ENCODE measurements at regions not wholly inside any gene's neighbourhood (a gene's known extent, or its start where the extent isn't known, plus 50 kb on each side); places are given as distances from the start of the nearest gene placed in this dataset.
"Not testable (repeated sequence)": the region's sequence is repeated elsewhere in the genome, so short reads cannot be mapped to it uniquely, and the experiment has no call there.

DNA sequence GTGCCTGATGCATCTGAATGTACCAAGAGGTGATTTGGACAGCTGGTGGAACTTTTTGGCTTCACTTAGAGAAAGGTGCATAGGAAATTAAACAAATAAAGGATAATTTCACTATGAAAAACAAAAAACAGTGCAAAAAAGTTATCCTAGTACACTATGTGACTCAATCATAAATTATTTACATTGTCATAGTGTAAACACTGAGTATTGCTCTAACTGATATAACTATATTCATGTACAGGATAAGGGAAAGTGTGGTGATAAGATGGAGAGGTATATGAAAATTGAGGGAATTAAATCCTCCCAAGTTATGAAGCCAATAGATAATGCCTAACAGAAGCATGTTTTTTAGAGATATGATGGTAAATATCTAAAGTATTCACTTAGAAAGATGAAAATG lies 50.2 kb upstream of the CPNE4 start:
- no peak for DNase-seq

DNA sequence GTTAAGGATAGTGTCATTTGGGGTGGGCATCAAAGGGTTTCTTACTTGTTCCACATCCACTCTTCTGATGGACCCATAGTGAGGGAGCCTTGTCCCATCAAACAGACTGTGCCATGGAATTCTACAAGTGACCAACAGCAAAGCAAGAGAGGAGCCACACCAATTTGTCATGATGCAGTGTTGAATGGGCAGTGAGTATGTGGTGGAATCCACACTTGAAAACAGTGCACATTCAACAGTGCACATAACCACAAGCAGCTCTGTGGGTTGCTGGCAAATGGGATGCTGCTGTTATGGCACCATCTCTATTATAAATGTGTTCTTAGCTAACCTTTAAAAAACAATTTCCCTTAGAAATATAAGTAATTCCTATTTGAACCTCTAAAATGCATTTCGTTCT lies 52.5 kb upstream of the CPNE4 start:
- no peak for DNase-seq

DNA sequence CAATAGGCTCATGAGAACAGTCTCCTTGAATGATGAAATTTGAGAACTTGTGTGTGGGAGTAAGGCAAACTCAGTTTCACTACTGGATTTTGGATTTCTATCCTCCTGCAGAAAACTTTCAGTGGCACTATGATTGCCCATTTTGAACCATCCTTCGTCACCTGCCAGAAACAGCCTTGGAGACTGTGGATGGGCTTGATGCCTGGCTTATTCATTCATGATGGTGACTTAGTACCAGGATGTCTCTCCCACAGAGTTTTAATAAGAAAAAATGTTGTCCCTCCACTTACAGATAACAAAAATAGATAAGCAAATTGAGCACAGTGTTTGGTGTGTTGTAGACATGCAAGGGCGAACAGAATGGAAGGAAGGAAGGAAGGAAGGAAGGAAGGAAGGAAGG lies 53.5 kb upstream of the CPNE4 start:
- no peak for DNase-seq

DNA sequence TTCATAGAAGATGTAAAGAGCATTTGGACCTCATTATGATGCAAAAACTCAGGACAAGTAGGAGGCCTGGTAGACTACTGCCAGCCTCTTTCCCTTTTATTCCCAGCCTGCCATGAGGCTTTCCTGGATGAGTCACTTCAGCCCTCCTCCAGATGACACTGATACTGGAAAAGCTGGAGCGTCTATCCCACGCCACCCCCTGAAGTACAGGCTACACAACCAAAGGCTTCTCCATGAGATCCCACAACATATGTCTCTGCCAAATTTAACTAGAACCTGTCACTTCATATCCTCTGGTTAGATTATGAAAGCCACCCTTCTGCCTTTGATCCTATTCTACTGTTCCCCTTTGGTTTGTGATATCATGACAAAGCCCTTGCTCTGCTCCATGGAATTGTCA lies 56.1 kb upstream of the CPNE4 start:
- DNase-seq: no peak

DNA sequence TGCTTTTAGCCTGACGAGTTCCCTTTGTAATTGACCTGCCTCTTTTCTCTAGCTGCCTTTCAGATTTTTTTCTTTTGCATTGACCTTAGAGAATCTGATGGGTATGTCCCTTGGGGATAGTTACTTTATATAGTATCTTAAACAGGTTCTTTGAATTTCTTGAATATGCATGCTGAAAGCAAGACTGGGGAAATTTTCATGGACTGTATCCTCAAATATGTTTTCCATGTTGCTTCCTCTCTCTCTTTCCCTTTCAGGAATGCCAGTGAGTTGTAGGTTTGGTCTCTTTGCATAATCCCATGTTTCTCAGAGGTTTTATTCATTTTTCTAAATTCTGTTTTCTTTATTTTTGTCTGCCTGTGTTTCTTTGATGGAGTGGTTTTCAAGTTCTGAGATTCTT lies 81.8 kb upstream of the CPNE4 start:
- no peak for DNase-seq

DNA sequence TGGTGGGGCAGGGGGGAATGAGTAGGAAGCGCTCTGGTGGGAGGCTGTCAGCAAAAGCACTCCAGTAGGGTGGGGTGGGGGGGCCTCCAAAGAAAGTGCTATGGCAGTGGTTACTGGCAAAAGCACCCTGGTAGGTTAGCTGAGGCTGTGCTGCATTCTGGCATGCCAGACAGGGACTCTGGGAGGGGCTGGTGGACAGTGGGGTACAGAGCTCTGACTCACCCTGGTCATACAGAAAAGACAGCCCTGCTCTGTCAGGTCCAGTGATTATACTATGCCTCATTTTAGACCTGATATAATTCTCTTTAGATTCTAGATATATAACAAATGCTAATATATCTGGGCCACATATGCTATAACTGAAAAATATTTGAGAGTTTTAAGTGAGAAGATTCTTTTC lies 82.8 kb upstream of the CPNE4 start:
- DNase-seq: no peak

DNA sequence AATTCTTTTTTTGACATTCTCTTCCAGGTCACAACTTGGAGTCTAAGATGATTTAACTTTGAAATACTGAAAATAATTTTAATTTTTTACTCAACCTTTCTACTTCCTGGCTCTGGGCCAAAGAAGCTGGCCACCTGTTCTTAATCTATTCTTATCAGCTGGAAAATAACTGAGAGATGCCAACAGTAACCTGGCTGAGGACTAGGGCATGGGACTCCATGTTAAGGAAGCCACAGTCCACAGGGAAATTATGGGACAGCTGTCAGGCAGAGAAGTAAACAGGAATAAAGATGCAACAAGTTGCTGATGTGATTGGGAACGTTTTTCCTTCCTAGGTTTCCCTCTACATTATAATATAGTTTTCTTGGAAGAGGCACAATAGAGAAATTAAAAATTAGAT lies 84.7 kb upstream of the CPNE4 start:
- no peak for DNase-seq

DNA sequence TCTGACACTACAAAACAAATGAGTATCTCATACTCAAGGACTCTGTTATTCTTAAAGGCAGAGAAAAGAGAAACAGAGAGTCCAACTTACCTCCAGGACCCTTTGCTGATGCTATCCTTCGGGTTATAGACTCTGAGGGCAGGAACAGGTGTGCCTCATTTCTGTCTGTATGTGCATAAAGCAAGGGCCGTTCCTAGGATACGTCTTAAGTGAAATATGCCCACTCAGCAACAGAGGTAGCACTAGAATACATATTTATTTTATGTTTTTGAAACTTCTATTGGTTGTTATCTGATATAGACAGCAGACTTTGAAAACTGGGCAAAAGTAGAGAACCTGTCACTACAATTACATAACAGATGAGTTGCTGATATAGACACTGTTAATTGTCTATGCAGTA lies 89.3 kb upstream of the CPNE4 start:
- no peak for DNase-seq

DNA sequence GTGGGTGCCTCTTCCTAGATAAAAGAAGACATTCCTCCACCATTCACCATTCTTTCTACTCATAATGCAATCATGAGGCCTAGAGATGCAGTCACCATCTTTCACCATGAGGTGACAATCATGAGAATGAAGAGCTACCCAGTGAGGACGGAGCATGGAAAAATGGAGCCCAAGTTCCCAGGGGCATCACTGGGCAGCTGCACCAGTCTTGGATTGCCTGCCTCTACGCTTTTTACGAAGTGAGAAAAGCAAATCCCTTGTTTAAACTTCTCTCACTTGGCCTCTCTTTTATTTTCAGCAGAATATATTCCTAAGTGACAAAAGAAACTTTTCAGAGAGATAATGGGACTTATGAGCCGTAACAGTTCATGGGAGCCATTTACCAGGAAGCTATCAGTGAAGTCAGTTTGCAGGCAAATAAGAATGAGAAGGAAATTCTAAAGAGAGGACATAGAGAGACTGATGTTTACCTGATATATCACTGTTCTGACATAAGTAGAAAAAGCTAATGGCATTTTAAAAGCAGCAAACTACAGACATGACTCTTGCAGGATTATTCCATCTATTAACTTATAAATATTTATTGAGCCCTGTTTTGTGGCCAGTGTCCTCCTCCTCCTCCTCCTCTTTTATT lies 90.0 kb upstream of the CPNE4 start:
- no peak for DNase-seq

DNA sequence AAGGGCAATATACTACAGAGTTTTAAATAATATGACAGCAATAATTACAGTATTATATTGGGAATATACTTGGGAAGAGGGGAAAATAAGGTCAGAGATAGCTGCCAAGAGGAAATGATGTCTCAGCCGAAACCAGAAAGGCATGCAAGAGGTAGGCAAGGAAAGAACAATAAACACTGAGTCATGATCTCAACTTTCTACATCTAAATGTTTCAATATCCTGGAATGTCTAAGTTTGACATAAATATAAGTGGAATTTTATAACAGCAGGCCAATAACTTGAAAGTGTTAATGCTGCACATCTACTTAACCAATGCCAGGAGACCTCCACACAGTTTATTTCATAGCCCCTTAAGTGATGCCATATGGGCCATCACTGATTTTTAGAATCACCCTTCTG lies 99.8 kb upstream of the CPNE4 start:
- DNase-seq: peak; percentile 92

DNA sequence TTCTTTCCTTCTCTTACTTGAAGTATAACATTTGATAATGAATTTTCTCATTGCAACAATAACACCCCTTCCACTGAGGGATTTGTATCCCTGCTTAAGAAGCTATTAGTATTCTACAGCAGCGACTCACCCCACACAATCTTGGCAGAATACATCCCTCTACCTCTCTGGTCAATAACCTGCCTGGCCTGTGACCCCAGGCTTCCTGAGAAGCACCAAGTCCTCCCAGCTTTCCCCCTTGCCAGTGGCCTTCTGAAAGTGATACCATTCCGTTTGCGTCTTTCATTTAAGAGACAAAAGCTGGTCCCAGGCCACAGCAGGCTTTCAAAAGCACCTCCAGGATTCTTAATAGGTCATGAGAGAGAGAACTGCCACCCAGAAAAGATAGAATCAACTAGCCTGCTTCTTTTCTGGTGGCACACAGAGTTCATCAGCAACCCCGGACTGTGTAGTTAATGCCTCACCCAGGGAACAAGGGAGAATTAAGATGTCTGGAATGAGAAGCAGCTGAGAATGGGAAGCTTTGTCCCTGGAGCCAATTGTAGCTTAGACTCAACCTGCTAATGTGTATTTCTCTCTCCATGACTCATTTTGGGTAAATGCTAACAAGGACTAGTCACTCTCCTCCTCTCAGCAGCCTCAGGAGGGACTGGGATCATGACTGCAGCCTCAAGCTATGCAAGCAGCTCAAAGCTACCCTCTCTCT lies 101.0 kb upstream of the CPNE4 start:
- peak; percentile 98 for DNase-seq

DNA sequence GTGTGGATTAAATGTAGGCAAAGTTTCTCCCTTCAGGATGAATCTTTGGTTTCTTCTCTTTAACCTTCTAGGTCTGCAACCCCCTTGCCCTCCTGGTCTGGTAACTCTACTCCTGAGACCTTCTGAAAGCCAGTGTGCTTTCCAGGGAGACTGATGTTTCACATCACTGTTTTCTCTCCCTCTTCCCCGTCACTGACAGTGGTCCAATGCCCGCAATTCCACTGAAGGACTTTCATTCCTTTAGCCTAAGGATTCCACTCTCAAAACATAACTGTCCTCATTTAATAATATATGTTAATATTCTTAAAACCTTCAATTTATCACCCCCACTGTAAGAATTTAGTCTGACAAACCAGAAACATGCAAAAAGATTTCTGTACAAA lies 101.5 kb upstream of the CPNE4 start:
- DNase-seq: no peak

DNA sequence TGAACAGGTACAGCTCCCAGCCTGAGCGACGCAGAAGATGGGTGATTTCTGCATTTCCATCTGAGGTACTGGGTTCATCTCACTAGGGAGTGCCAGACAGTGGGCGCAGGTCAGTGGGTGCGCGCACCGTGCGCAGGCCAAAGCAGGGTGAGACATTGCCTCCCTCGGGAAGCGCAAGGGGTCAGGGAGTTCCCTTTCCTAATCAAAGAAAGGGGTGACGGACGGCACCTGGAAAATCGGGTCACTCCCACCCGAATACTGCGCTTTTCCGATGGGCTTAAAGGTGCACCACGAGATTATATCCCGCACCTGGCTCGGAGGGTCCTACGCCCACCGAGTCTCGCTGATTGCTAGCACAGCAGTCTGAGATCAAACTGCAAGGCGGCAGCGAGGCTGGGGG lies 102.1 kb upstream of the CPNE4 start:
- not testable (repeated sequence) for DNase-seq

DNA sequence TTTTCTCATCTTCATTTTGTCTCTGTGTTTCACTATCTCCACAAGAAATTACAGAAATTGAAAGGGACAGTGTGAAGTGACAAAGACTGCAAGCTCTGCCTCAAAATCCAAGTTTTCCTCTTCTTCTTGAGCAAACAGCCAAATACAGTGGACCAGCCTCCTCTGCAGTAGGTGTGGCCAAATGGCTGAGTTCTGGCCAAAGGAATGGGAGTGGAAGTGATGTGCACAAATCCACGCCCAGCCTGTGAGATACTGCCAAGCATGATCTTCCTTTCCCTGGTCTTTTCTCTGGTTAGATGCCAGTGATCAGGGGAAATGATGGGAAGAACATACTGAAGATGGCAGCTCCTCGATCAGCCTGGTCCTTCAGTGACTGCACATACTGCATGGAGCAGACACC lies 111.0 kb upstream of the CPNE4 start:
- DNase-seq: no peak

DNA sequence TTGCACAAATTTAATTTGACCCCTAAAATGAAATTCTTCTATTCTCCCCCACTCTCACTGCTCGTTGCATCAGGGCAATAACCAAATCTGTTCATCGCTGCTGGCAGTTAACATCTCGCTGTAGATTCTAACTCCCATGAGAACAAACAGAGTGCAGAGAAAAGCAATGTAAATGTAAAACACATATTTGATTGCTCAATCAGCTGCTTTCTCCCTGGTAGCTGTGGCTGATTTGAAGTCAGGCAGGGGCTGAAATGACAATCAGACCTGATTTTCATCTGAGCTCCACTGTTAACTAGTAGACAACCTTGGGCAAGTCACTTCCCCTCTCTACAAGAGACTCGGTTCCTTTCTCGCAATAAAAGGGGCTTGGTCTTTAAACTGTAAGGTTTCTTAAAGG lies 119.8 kb upstream of the CPNE4 start:
- no peak for DNase-seq

DNA sequence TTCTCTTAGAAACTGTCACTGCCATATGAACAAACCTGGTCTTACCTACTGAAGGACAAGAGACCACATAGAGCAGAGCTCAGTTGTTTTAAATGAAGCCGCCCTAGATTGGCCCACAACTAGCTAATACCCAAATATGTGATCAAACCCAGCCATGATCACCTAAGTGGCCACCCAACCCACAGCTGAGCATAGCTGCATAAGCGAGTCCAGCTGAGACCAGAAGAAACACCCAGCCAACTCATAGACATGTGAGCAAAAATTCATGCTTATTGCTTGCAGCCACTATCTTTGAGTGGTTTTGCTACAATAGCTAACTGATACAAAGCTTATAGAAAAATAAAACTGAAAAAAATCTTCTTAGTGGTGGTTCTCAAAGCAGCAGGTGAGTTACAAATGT lies 124.3 kb upstream of the CPNE4 start:
- no peak for DNase-seq

DNA sequence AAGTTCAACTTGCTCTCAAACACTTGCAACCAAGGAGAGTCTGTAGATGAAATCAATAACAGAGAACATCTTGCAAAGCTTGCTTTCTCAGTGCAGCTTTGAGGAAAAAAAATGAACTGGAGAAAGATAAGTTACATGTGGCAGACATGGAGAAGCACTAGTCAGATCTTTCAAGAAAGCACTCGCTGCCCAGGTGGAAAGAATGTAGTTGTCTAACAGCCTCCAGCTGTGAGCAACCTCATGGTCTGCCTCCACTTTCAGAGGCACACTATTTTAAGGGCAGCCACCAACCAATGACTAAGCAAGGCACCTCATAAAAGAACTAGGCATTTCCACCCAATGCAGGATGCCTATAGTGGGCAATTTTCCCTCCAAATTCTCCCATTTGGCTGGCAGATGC lies 125.4 kb upstream of the CPNE4 start:
- DNase-seq: no peak

DNA sequence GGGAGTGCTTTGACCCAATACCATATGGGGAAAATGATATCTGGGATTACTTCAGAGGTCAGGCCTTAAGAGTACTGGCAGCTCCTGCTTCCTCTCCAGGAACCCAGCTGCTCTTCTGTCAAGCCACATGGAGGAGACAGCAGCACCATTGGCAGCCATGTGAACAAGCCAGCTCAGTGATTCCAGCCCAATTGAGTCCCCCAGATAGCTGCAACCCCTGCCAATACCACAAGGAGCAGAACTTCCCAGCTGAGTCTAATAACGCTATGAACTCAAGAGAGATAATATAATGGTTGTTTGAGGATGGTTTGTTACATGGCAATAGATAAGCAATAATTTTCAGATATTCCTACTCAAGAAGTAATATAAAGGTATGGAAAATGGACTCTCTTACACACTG lies 126.8 kb upstream of the CPNE4 start:
- no peak for DNase-seq

DNA sequence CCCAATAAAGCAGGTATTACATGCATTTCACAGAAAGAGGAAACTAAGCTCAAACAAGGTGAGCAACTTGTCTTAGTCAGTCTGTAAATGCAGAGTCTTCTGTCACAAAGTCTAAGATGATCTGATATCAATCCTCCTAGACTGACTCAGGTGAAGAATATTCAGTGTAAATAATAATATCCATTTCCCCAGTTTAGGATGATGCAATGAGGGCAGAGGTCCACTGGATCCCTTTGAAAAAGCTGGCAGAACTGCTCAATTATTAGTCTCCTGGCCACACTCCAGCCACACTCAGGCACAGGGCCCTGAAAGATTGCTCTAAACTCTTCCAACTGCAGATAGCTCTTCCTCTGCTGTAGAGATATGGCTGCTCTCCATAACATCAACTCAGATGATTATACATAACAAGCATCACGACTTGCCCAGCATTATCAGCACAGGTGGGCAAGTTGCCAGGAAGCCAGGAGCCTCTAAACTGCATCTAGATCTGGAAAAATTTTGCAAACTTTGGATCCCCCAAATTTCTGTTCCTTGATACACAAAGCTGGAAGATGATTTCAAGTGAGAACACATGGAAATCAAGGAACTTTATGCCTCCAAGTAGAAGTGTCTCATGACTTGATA lies 129.8 kb upstream of the CPNE4 start:
- no peak for DNase-seq

DNA sequence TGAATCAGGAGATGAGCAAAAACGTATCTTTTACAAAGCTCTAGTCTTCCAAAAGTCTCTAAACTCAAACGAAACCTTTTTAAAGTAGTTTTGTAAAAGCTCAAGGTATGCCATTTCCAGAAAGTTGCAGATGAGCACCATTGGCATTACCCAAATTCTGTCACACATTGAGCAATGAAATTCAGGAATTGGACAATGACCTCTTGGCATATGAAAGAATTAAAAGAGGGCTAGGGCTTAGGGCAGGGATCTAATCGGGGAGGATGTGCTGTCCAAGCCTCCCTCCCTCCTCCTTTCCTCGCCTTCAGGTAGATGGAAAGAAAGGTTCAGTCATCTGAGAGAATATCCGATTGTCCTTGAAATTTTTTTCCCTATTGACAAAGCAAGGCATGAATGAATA lies 133.1 kb upstream of the CPNE4 start:
- DNase-seq: no peak

DNA sequence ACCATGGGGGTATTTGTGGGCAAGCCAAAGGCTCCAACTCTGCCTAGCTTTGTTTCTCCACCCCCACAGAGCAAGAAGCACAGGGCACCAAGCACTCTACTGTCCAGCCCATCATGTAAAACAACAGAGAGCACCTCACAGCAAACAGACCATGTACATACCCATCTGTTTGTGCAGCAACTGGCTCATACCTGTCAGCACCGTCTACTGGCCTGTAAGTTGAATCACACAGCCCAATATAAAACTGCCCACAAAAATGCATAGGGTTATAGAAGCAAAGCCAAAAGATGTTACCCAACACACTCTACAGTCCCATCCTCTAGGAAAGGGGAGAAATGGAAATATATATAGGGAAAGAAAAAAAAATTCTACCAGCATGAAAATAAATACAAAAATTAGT lies 139.7 kb upstream of the CPNE4 start:
- DNase-seq: peak; percentile 36

DNA sequence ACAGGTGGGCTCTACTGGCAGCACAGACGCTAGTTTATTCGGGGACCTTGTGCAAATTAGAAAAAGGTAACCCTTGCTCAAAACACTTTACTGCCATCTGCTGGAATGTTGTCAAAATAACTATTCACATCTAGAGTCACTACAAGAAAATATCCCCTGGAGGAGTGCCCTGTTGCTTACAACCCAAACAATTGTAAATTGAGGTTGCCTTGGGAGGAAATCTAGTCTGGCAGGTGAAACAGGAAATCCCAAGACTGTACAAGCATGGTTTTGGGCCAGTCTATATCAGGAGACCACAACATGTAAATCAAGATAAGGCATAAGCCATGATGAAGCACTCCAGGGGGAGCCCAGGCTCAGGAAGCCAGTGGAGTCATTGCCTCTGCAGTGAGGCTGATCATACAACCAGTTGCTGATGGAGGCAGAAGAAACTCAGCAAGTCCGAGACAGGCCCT lies 136.8 kb upstream of the ACP3 start:
- peak; percentile 50 for DNase-seq

DNA sequence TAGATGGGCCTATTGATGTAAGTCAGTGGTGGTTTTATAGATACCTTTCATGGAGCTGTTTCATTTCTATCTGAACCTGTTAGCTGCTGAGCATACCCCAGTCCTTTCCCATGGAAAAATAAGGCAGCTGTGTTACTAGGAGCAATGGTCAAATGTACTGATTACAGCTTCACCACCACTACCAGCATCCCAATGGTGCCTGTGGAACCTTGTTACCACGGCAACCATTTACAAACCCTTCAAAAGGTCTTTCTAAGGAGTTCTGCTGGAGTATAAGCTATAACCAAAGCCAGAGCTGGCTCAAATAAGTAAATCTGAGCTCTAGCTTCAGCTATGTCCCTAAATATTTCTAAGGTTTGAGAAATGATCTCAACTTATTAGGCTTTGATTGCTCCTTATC lies 133.4 kb upstream of the ACP3 start:
- no peak for DNase-seq

DNA sequence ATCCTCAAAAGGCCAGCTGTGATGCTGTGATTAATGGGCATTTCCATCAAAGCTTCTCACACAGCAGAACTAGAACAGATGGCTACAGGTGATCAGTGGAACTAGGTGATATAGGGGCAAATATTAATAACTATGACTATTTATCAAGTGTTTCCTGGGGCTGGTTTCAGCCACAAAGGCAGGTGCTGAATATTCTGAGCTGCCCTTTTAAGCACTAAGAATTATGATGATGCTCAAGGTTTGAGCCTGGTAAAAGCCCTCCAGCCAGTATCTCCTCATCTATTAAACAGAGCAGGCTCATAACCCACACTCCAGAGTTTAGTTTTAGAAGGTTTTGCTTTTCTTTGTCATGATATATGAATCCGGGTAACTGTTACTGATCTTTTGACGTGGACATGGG lies 129.5 kb upstream of the ACP3 start:
- no peak for DNase-seq
